Adipose tissue (tissue), 3 donors: ENCODE measurements at regions not wholly inside any gene's neighbourhood (a gene's known extent, or its start where the extent isn't known, plus 50 kb on each side); places are given as distances from the start of the nearest gene placed in this dataset.
"Not testable (repeated sequence)": the region's sequence is repeated elsewhere in the genome, so short reads cannot be mapped to it uniquely, and the experiment has no call there.

Source experiments
- H3K27ac ChIP-seq: one replicate; pipeline ENCODE4 v1.5.1; 2013; ENCODE audit warnings: low read depth, low read length
- WGBS, 3 donors: extraction: QIAGEN DNeasy Blood & Tissue Kit; methylation state at CpG; one replicate each; pipeline ENCODE4 v1.1.7; 2013; 5-methylcytosine and 5-hydroxymethylcytosine counted together
- donor health status: healthy with polysubstance abuse.
- donor health status: Bipolar disorder and iron deficiency.
- donor health status: healthy.

GRCh38 chr19:5243878-5244277 lies 96.7 kb downstream of the PTPRS start:
- WGBS, 3 donors = 95 to 98% (median 98%) methylated on average over 39 to 40 of the region's 40 CpGs
- no peak overlapping the region for H3K27ac ChIP-seq

DNA sequence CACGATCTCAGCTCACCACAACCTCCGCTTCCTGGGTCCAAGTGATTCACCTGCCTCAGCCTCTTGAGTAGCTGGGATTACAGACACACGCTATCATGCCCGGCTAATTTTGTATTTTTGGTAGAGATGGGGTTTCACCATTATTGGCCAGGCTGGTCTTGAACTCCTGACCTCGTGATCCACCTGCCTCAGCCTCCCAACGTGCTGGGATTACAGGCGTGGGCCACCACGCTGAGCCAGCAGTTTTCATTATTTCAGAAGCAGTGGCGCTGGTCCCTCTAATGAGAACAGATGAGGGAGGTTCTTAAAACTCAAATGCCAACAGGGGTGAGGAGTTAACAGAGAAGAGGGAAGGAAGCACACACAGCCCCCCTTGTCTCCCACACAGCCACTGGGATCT lies 98.7 kb downstream of the PTPRS start:
- H3K27ac ChIP-seq = not testable (repeated sequence)
- WGBS, 3 donors = 86 to 95% (median 92%) methylated on average over 9 of the region's 9 CpGs

DNA sequence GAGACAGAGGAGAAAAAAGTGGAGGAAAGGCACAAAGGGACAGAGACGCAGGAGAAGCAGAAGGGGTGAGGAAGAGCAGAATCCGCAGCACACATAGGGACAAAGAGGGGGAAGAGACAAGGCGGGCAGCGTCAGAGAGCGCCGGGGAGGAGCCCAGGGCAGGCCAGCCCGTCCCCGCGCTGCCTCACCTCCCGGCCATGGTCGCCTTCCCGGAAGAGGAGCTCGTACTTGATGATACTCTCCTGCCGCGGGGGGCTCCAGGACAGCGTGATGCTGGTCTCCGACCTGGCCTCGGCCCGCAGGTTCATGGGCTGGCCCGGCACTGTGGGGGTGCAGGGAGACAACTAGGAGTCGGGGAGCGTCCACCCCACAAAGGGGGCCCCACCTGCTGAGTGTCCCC lies 100.6 kb downstream of the PTPRS start:
- no peak overlapping the region for H3K27ac ChIP-seq
- 94 to 95% (median 94%) methylated on average over 22 of the region's 22 CpGs for WGBS, 3 donors

GRCh38 chr19:5238700-5239099 lies 101.9 kb downstream of the PTPRS start:
- no peak overlapping the region for H3K27ac ChIP-seq
- WGBS, 3 donors = 92 to 95% (median 94%) methylated on average over 33 of the region's 33 CpGs

GRCh38 chr19:5237939-5238480 lies 102.6 kb downstream of the PTPRS start:
- 94 to 98% (median 96%) methylated on average over 26 of the region's 26 CpGs for WGBS, 3 donors
- H3K27ac ChIP-seq = no peak overlapping the region

DNA sequence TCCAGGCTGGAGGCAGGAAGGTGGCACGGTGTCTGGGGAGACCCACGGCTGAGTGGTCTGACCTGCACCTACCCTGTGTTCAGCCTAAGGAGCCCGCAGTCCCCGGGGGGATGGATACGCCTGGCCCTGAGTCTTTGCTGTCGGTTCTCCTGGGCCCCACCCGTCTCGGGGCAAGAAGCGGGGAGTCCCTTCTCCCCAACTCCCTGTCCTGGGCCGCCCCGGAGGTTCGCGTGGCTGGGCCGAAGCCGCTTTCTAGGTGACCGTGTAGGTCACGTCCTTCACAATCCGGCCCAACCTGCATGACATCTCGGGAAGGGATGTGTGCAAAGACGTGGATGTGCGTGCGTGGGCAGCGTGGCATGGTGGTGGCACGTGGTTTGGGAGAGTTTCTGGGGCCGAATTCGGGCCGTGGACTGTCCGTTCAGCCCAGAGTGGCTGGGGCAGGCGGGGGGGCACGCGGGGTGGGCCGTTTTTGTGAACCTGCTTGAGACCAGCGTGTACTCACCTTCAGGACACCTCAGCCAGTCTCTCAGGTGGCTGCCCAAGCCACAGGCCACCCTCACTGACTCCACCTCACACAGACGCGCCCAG lies 103.3 kb downstream of the PTPRS start:
- no peak overlapping the region for H3K27ac ChIP-seq
- 96 to 99% (median 96%) methylated on average over 34 to 35 of the region's 35 CpGs for WGBS, 3 donors

DNA sequence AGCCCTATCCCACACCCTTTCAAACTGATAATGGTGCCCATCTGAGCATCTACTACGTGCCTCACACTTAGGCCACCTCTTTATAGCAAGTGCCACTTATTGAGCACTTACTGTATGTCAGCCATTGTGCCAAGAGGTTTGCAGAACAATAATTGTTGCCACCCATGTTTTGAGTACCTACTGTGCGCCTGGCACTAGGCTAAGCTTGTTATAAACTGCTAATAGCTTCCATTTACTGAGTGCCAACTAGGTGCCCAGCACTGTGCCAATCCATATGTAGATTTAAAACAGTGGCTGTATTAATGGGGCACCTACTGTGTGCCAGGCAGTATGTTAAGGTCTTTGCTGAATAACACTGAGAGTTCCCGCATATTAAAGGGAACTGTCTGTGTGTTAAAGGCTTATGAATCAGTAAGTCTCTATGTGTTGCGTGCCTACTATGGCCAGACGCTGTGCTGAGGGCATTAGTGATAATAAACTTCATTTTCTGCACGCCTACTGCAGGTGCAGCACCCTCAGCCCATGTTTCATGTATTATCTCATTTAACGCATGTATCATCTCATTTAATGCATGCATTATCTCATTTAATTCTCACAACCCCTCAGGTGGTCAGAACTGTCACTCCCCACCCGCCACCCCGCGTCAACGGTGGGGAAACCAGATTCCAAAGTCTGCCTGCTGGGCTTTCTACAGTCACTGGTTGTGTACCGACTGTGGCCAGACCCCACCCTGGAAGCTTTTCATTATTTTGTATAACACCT lies 105.0 kb downstream of the PTPRS start:
- WGBS, 3 donors = 95 to 97% (median 96%) methylated on average over 12 of the region's 12 CpGs

GRCh38 chr19:5234412-5234811 lies 106.2 kb downstream of the PTPRS start:
- H3K27ac ChIP-seq = no peak overlapping the region
- 94 to 96% (median 95%) methylated on average over 3 of the region's 3 CpGs for WGBS, 3 donors

More for the DNA sequence above, 105.0 kb downstream of the PTPRS start:
- no peak overlapping the region for H3K27ac ChIP-seq

DNA sequence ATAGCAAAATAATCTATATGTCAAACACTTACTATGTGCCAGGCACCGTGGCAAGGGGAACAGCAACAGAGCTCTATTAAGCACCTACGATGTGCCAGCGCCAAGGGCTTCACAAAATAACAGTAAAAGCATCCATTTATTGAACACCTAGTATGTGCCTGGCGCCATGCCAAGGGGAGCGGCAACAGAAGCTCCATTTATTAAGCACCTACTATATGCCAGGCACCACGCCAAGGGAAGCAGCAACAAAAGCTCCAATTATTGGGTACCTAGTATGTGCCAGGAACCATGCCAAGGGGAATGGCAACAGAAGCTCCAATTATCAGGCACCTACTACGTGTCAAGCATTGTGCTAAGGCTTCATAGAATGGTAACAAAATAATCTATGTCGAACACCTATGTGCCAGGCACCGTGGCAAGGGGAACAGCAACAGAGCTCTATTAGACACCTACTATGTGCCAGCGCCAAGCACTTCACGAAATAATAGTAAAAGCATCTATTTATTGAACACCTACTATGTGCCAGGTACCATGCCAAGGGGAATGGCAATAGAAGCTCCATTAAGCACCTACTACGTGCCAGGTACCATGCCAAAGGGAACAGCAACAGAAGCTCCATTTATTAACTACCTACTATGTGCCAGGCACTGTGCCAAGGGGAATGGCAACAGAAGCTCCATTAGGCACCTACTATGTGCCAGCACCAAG lies 107.7 kb downstream of the PTPRS start:
- 94 to 98% (median 95%) methylated on average over 12 of the region's 12 CpGs for WGBS, 3 donors
- no peak overlapping the region for H3K27ac ChIP-seq

- no peak overlapping the region for H3K27ac ChIP-seq
- 84 to 92% (median 89%) methylated on average over 5 of the region's 5 CpGs for WGBS, 3 donors
These were observed 108.5 kb downstream of the PTPRS start for GRCh38 chr19:5231857-5232678.

GRCh38 chr19:5230730-5231555 lies 109.7 kb downstream of the PTPRS start:
- WGBS, 3 donors = 97 to 98% (median 97%) methylated on average over 41 of the region's 41 CpGs
- H3K27ac ChIP-seq = no peak overlapping the region

- 53 to 77% (median 60%) methylated on average over 3 to 10 of the region's 10 CpGs for WGBS, 3 donors
- no peak overlapping the region for H3K27ac ChIP-seq
These were observed 110.8 kb downstream of the PTPRS start for GRCh38 chr19:5229778-5230335.

DNA sequence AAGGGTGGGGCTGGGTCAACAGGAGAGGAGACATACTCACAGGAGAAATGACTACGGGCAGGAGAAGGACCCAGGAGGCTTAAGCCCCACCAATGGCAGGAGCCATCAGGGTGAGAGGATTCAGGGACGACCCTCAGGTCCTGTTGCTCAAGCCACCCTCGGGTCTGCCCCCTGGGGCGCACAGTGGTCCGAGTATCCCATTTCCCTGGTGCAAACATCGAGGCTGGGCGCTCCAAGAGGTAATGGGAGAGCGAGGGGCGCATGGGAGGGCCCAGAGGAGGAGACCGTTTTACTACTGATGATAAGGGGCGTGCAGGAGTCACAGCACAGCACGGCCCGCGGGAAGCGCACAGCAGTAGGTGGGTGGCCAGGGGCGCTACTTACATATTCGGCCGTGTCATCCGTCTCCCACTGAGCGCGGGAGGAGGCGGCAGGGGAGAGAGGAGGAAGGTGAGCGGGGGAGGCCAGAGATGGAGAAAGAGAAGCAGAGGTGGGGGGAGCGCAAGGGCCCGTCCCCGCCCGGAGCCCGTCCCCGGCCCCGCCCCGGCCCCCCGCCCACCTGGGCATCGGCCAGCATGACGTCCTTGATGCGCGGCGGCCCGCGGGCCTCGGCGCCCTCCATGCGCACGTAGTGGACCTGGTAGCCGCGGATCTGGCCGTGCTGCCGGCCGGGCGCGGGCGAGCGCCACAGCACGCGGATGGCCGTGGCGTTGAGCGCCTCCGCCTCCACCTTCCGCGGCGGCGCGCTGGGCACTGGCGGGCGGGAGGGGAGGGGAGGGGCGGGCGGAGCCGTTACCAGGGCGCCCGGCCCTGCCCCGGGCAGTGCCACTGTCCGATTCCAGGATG lies 111.5 kb downstream of the PTPRS start:
- 55 to 83% (median 55%) methylated on average over 29 to 69 of the region's 72 CpGs for WGBS, 3 donors
- no peak overlapping the region for H3K27ac ChIP-seq

DNA sequence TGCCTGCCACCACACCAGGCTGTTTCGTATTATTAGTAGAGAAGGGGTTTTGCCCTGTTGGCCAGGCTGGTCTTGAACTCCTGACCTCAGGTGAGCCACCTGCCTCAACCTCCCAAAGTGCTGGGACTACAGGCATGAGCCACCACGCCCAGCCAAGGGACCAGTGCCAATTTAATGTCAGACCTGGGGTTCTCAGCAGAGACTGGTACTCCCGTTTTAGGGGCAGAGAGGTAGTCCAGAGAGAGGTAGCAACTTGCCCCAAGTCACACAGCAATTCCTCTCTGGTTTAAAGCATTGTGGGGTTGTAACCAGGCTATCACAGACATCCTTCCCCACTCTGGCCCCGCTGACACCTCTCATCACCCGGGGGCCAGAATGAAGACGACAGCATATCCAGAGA lies 112.1 kb downstream of the PTPRS start:
- H3K27ac ChIP-seq = no peak overlapping the region
- 86 to 87% (median 86%) methylated on average over 6 of the region's 6 CpGs for WGBS, 3 donors

GRCh38 chr19:5225486-5226345 lies 114.9 kb downstream of the PTPRS start:
- WGBS, 3 donors = 75 to 82% (median 82%) methylated on average over 24 to 28 of the region's 28 CpGs
- no peak overlapping the region for H3K27ac ChIP-seq

- H3K27ac ChIP-seq = no peak overlapping the region
- 89 to 96% (median 90%) methylated on average over 6 of the region's 6 CpGs for WGBS, 3 donors
These were observed 116.1 kb downstream of the PTPRS start for GRCh38 chr19:5224480-5224879.
